Sigmoid colon (tissue), 4 donors: ENCODE measurements at regions not wholly inside any gene's neighbourhood (a gene's known extent, or its start where the extent isn't known, plus 50 kb on each side); places are given as distances from the start of the nearest gene placed in this dataset.

Experiments used
- EP300 ChIP-seq, 4 donors: sonication (generic); formaldehyde crosslinking; IDR thresholded peaks; one replicate each; pipeline ENCODE4 v1.6.1; 2017; ENCODE audit warnings: antibody characterized with exemption in 4 of 4
- POLR2A ChIP-seq, 2 donors: fragments of 450-650 bp; IDR thresholded peaks; one replicate each; pipeline ENCODE4 v1.6.1; 2016; ENCODE audit warnings: antibody characterized with exemption in 2 of 2, mild to moderate bottlenecking in 2 of 2, moderate library complexity in 2 of 2
- TF ChIP-seq, protein P1 (sequence below), 4 experiments: fragments of 450-650 bp in 3 of 4; fragments of 200-600 bp in 1 of 4; IDR thresholded peaks; one replicate each; pipeline ENCODE4 v1.5.1; 2016 to 2019; ENCODE audit warnings: antibody characterized with exemption in 4 of 4, mild to moderate bottlenecking in 3 of 4, moderate library complexity in 2 of 4

GRCh38 chr7:106752367-106752766 lies 91.4 kb upstream of the CCDC71L start:
- TF ChIP-seq, protein P1, sequence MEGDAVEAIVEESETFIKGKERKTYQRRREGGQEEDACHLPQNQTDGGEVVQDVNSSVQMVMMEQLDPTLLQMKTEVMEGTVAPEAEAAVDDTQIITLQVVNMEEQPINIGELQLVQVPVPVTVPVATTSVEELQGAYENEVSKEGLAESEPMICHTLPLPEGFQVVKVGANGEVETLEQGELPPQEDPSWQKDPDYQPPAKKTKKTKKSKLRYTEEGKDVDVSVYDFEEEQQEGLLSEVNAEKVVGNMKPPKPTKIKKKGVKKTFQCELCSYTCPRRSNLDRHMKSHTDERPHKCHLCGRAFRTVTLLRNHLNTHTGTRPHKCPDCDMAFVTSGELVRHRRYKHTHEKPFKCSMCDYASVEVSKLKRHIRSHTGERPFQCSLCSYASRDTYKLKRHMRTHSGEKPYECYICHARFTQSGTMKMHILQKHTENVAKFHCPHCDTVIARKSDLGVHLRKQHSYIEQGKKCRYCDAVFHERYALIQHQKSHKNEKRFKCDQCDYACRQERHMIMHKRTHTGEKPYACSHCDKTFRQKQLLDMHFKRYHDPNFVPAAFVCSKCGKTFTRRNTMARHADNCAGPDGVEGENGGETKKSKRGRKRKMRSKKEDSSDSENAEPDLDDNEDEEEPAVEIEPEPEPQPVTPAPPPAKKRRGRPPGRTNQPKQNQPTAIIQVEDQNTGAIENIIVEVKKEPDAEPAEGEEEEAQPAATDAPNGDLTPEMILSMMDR (IDR thresholded peaks at IDR 0.05): no peak
- TF ChIP-seq POLR2A (IDR thresholded peaks at IDR 0.05) (no peak), EP300 (IDR thresholded peaks at IDR 0.05) (no peak)
